ENCODE measurements at regions not wholly inside any gene's neighbourhood (a gene's known extent, or its start where the extent isn't known, plus 50 kb on each side); places are given as distances from the start of the nearest gene placed in this dataset.
A peak's percentile ranks its signal among the peaks of the same experiment; 100 is the strongest.

- Histone ChIP-seq H3K4me1 (peaks cover 0 to 12% (median 0%) of the 10 kb centered on the region in 10 experiments; a peak in 5 of 20 replicates), H3K4me2 (peak overlapping the region in 3 of 11 experiments; percentile 23 to 52 (median 43); a peak in 5 of 22 replicates), H3K27ac (no peak overlapping the region), H3K4me3 (no peak overlapping the region), H3K9me3 (replicated peaks in 1 of 11) (no peaks in the 10 kb centered on the region), H4K20me1 (no peaks in the 10 kb centered on the region; a peak in 2 of 22 replicates), H3K36me3 (no peaks in the 10 kb centered on the region), H3K9ac (no peak overlapping the region), H3K27me3 (no peaks in the 10 kb centered on the region)
- no peak for TF ChIP-seq Cebpa-rat (IDR thresholded peaks at IDR 0.05)
Measured at GRCh38 chr2:15782769-15783294, 157.5 kb upstream of the MYCN start.

DNA sequence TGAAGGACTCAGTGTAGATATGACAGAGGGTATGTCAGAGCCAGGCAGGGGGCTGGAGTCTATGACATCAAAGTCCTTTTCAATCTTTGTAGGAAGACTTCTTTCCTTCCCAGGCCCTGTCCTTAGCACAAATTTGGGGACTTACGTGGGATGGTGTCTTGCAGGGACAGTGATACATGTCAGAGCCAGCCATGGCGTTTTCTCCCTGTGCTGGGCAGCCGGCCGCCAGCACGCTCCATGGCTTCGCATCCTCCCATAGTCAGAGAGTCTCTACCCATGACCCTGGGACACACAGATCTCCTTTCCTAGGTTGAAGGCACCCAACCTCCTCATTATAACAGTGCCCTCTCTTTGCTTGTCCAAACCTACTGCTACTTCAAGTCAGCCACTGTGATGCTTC lies 156.9 kb upstream of the MYCN start:
- no peaks in the 10 kb centered on the region for H3K36me3 ChIP-seq
- no peaks in the 10 kb centered on the region for H3K9me3 ChIP-seq (replicated peaks in 1 of 11)
- TF ChIP-seq Cebpa-rat (IDR thresholded peaks at IDR 0.05) = no peak
- H3K4me2 ChIP-seq = no peak overlapping the region
- no peak overlapping the region for H3K9ac ChIP-seq
- no peak overlapping the region for H3K27ac ChIP-seq
- no peaks in the 10 kb centered on the region for H3K27me3 ChIP-seq
- H3K4me3 ChIP-seq = no peak overlapping the region
- peaks cover 0 to 12% (median 0%) of the 10 kb centered on the region in 10 experiments; a peak in 5 of 20 replicates for H3K4me1 ChIP-seq
- no peaks in the 10 kb centered on the region; a peak in 2 of 22 replicates for H4K20me1 ChIP-seq

GRCh38 chr2:15784106-15784885 lies 156.1 kb upstream of the MYCN start:
- H3K27me3 ChIP-seq = no peaks in the 10 kb centered on the region
- H3K9me3 ChIP-seq (replicated peaks in 1 of 11) = no peaks in the 10 kb centered on the region
- H3K4me1 ChIP-seq = peaks cover 0 to 12% (median 0%) of the 10 kb centered on the region in 10 experiments; a peak in 5 of 20 replicates
- no peaks in the 10 kb centered on the region for H3K36me3 ChIP-seq
- H4K20me1 ChIP-seq = no peaks in the 10 kb centered on the region; a peak in 2 of 22 replicates
- no peak overlapping the region for H3K27ac ChIP-seq
- H3K4me2 ChIP-seq = no peak overlapping the region
- no peak for TF ChIP-seq Cebpa-rat (IDR thresholded peaks at IDR 0.05)
- no peak overlapping the region for H3K4me3 ChIP-seq
- no peak overlapping the region for H3K9ac ChIP-seq

- Histone ChIP-seq H4K20me1 (no peaks in the 10 kb centered on the region; a peak in 2 of 22 replicates), H3K9ac (no peak overlapping the region), H3K4me2 (no peak overlapping the region), H3K27ac (no peak overlapping the region), H3K27me3 (no peaks in the 10 kb centered on the region), H3K4me1 (peaks cover 0 to 12% (median under 1%) of the 10 kb centered on the region in 10 experiments; a peak in 5 of 20 replicates), H3K4me3 (no peak overlapping the region), H3K36me3 (no peaks in the 10 kb centered on the region), H3K9me3 (replicated peaks in 1 of 11) (no peaks in the 10 kb centered on the region)
- no peak for TF ChIP-seq Cebpa-rat (IDR thresholded peaks at IDR 0.05)
Measured at GRCh38 chr2:15784886-15785801, 155.2 kb upstream of the MYCN start.

GRCh38 chr2:15786003-15786654 lies 154.2 kb upstream of the MYCN start:
- no peaks in the 10 kb centered on the region; a peak in 2 of 22 replicates for H4K20me1 ChIP-seq
- H3K4me1 ChIP-seq = peaks cover 0 to 12% (median 2%) of the 10 kb centered on the region in 10 experiments; a peak in 5 of 20 replicates
- H3K4me2 ChIP-seq = no peak overlapping the region
- no peaks in the 10 kb centered on the region for H3K9me3 ChIP-seq (replicated peaks in 1 of 11)
- no peaks in the 10 kb centered on the region for H3K36me3 ChIP-seq
- no peak overlapping the region for H3K27ac ChIP-seq
- TF ChIP-seq Cebpa-rat (IDR thresholded peaks at IDR 0.05) = no peak
- H3K4me3 ChIP-seq = no peak overlapping the region
- no peak overlapping the region for H3K9ac ChIP-seq
- no peaks in the 10 kb centered on the region for H3K27me3 ChIP-seq

DNA sequence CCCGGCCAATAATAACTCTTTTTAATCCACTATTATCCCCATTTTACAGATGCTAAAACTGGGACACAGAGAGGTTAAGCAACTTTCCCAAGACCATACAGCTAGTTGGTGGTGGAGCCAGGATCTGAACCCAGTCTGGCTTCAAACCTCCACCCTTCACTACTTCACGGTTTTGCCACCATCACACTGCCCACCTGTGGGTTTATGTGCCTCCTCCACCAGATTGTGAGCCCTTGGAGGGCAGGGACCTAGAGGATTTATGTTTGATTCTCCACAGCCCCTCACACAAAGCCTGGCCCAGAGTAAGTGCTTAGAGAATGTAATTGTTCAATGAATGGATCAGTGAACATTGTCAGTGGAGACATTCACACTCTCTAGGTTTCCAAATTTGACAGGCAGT lies 153.4 kb upstream of the MYCN start:
- H3K36me3 ChIP-seq = no peaks in the 10 kb centered on the region

GRCh38 chr2:15787535-15788454 lies 152.6 kb upstream of the MYCN start:
- Histone ChIP-seq H3K36me3 (no peaks in the 10 kb centered on the region), H3K27ac (no peak overlapping the region), H4K20me1 (no peaks in the 10 kb centered on the region; a peak in 2 of 22 replicates), H3K9ac (no peak overlapping the region), H3K9me3 (replicated peaks in 1 of 11) (no peaks in the 10 kb centered on the region), H3K27me3 (no peaks in the 10 kb centered on the region), H3K4me1 (peaks cover 0 to 5% (median 0%) of the 10 kb centered on the region in 10 experiments; a peak in 4 of 20 replicates), H3K4me2 (no peak overlapping the region), H3K4me3 (no peak overlapping the region)
- TF ChIP-seq Cebpa-rat (IDR thresholded peaks at IDR 0.05) = no peak

More for the DNA sequence above, 153.4 kb upstream of the MYCN start:
- Histone ChIP-seq H3K9ac (no peak overlapping the region), H3K27me3 (no peaks in the 10 kb centered on the region), H3K4me1 (peaks cover 0 to 11% (median 2%) of the 10 kb centered on the region in 10 experiments; a peak in 5 of 20 replicates), H3K4me3 (no peak overlapping the region), H3K9me3 (replicated peaks in 1 of 11) (no peaks in the 10 kb centered on the region), H3K27ac (no peak overlapping the region), H4K20me1 (no peaks in the 10 kb centered on the region; a peak in 2 of 22 replicates), H3K4me2 (no peak overlapping the region)
- no peak for TF ChIP-seq Cebpa-rat (IDR thresholded peaks at IDR 0.05)

DNA sequence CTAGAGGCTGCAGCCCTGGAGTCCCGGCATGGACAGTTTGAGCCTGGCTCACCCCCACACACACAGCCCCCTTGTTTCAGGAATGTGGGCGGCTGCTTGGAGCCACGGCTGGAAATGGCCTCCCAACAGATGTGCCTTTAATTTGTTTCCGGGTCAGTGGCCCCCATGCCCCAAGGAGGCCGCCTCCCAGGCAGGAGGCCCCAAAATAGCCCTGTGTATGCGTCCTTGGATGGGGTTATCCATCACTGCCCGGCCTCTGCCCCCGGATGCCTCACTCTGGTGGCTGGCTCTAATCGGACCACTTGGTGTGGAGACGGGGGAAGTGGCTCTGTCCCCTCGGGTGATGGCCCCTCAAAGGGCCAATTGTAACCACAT lies 151.9 kb upstream of the MYCN start:
- Histone ChIP-seq H3K4me1 (peaks cover 0 to 5% (median 0%) of the 10 kb centered on the region in 10 experiments; a peak in 1 of 20 replicates), H3K9me3 (replicated peaks in 1 of 11) (no peaks in the 10 kb centered on the region), H3K27ac (no peak overlapping the region), H3K9ac (no peak overlapping the region), H3K4me2 (no peak overlapping the region), H3K4me3 (no peak overlapping the region), H3K36me3 (no peaks in the 10 kb centered on the region), H4K20me1 (no peaks in the 10 kb centered on the region; a peak in 2 of 22 replicates), H3K27me3 (no peaks in the 10 kb centered on the region)
- TF ChIP-seq Cebpa-rat (IDR thresholded peaks at IDR 0.05) = no peak
